ENCODE measurements at regions not wholly inside any gene's neighbourhood (a gene's known extent, or its start where the extent isn't known, plus 50 kb on each side); places are given as distances from the start of the nearest gene placed in this dataset.

DNA sequence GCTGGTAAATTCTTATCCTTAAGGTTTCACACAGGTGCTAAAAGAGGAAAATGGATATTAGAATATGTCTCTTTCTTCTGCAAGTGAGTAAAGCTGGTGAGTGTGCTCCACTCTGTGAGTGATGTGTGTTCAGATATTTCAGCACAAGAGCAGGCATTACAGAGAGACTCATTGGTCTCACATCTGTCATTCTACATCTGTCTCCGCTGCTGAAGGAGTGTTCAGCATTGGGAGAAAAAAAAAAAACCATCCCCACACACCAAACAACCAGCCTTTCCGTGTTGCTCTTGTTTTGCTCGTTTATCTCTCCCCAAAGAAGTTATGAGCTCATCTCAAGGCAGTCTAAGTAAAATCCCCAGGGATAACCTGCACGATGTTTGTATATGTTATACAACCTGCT lies 283.9 kb upstream of the SPHKAP start:
- TF ChIP-seq, protein P1, sequence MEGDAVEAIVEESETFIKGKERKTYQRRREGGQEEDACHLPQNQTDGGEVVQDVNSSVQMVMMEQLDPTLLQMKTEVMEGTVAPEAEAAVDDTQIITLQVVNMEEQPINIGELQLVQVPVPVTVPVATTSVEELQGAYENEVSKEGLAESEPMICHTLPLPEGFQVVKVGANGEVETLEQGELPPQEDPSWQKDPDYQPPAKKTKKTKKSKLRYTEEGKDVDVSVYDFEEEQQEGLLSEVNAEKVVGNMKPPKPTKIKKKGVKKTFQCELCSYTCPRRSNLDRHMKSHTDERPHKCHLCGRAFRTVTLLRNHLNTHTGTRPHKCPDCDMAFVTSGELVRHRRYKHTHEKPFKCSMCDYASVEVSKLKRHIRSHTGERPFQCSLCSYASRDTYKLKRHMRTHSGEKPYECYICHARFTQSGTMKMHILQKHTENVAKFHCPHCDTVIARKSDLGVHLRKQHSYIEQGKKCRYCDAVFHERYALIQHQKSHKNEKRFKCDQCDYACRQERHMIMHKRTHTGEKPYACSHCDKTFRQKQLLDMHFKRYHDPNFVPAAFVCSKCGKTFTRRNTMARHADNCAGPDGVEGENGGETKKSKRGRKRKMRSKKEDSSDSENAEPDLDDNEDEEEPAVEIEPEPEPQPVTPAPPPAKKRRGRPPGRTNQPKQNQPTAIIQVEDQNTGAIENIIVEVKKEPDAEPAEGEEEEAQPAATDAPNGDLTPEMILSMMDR (IDR thresholded peaks at IDR 0.05; ENCODE audit: insufficient read depth, low read length): no peak
- TF ChIP-seq, protein P2, sequence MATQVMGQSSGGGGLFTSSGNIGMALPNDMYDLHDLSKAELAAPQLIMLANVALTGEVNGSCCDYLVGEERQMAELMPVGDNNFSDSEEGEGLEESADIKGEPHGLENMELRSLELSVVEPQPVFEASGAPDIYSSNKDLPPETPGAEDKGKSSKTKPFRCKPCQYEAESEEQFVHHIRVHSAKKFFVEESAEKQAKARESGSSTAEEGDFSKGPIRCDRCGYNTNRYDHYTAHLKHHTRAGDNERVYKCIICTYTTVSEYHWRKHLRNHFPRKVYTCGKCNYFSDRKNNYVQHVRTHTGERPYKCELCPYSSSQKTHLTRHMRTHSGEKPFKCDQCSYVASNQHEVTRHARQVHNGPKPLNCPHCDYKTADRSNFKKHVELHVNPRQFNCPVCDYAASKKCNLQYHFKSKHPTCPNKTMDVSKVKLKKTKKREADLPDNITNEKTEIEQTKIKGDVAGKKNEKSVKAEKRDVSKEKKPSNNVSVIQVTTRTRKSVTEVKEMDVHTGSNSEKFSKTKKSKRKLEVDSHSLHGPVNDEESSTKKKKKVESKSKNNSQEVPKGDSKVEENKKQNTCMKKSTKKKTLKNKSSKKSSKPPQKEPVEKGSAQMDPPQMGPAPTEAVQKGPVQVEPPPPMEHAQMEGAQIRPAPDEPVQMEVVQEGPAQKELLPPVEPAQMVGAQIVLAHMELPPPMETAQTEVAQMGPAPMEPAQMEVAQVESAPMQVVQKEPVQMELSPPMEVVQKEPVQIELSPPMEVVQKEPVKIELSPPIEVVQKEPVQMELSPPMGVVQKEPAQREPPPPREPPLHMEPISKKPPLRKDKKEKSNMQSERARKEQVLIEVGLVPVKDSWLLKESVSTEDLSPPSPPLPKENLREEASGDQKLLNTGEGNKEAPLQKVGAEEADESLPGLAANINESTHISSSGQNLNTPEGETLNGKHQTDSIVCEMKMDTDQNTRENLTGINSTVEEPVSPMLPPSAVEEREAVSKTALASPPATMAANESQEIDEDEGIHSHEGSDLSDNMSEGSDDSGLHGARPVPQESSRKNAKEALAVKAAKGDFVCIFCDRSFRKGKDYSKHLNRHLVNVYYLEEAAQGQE (IDR thresholded peaks at IDR 0.05; ENCODE audit: insufficient replicate concordance, low read depth): no peak

Measured in HL-60 (cell line).